ENCODE measurements at regions not wholly inside any gene's neighbourhood (a gene's known extent, or its start where the extent isn't known, plus 50 kb on each side); places are given as distances from the start of the nearest gene placed in this dataset.

GRCh38 chr3:42019953-42020260, 58.0 kb upstream of the ULK4 start:
- DNase-seq (ENCODE audit: low read depth, low spot score): no peak
- peaks cover 4% of the 10 kb centered on the region for H3K36me3 ChIP-seq (ENCODE audit: insufficient read depth, insufficient read length, low read length)
- peaks cover 2% of the 10 kb centered on the region for H3K27me3 ChIP-seq (ENCODE audit: insufficient read depth, insufficient read length)
- TF ChIP-seq YY1 (IDR thresholded peaks at IDR 0.05; ENCODE audit: insufficient read depth, insufficient read length): no peak
- no peak for TF ChIP-seq SUZ12 (IDR thresholded peaks at IDR 0.05; ENCODE audit: extremely low read depth, insufficient read depth, insufficient read length)
- H3K9me3 ChIP-seq (ENCODE audit: insufficient read depth, low read length): no peaks in the 10 kb centered on the region
- H3K4me1 ChIP-seq (ENCODE audit: insufficient read depth, insufficient read length): peaks cover 5% of the 10 kb centered on the region
- H3K4me3 ChIP-seq (ENCODE audit: insufficient read length, low read depth): no peak overlapping the region
- H3K9ac ChIP-seq (ENCODE audit: insufficient read length, low read depth): no peak overlapping the region

GRCh38 chr3:42019144-42019952, 57.4 kb upstream of the ULK4 start:
- H3K36me3 ChIP-seq (ENCODE audit: insufficient read depth, insufficient read length, low read length): peaks cover 4% of the 10 kb centered on the region
- no peak overlapping the region for H3K4me3 ChIP-seq (ENCODE audit: insufficient read length, low read depth)
- H3K27me3 ChIP-seq (ENCODE audit: insufficient read depth, insufficient read length): peaks cover 8% of the 10 kb centered on the region
- DNase-seq (ENCODE audit: low read depth, low spot score): no peak
- no peak overlapping the region for H3K9ac ChIP-seq (ENCODE audit: insufficient read length, low read depth)
- H3K9me3 ChIP-seq (ENCODE audit: insufficient read depth, low read length): no peaks in the 10 kb centered on the region
- peaks cover 6% of the 10 kb centered on the region for H3K4me1 ChIP-seq (ENCODE audit: insufficient read depth, insufficient read length)
- TF ChIP-seq ZNF274 (IDR thresholded peaks at IDR 0.05; ENCODE audit: low read depth, low read length): no peak
- no peak for TF ChIP-seq YY1 (IDR thresholded peaks at IDR 0.05; ENCODE audit: insufficient read depth, insufficient read length)
- TF ChIP-seq SUZ12 (IDR thresholded peaks at IDR 0.05; ENCODE audit: extremely low read depth, insufficient read depth, insufficient read length): no peak

DNA sequence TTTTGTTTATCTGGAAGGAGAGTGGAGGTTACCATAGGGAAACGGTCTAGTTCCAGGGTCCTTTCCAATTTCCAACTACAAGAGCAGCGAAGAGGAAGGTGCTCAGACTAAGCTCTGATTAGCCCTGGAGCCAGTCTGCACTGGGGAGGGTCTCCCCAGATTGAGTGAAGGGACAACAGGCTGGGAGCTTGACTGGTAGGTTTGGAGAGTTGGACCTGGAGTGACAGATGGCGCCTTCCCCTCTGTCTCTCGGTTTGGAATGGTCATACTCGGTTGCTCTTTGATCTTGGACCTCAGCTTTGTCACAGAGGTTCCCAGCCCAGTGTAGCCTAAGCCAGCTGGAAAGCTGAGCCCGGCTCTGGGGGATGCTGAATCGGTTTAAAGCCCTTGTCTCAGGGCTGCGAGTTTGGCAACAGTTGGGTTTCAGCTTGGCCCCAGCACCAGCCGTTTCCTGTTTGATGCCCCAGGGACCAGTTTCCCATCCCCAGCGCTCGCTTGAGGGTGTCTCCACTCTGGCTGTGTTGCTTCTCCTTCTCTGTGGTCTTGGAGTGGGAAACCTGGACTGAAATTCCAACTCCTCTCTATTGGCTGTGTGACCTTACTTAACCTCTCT, 53.1 kb upstream of the ULK4 start:
- H3K9ac ChIP-seq (ENCODE audit: insufficient read length, low read depth): peak overlapping the region; percentile 85
- H3K36me3 ChIP-seq (ENCODE audit: insufficient read depth, insufficient read length, low read length): peaks cover 4% of the 10 kb centered on the region
- H3K4me3 ChIP-seq (ENCODE audit: insufficient read length, low read depth): peak overlapping the region; percentile 88
- H3K9me3 ChIP-seq (ENCODE audit: insufficient read depth, low read length): no peaks in the 10 kb centered on the region
- no peak for DNase-seq (ENCODE audit: low read depth, low spot score)
- H3K27me3 ChIP-seq (ENCODE audit: insufficient read depth, insufficient read length): peaks cover 12% of the 10 kb centered on the region
- peaks cover 6% of the 10 kb centered on the region for H3K4me1 ChIP-seq (ENCODE audit: insufficient read depth, insufficient read length)
- TF ChIP-seq SUZ12 (IDR thresholded peaks at IDR 0.05; ENCODE audit: extremely low read depth, insufficient read depth, insufficient read length): no peak
- TF ChIP-seq YY1 (IDR thresholded peaks at IDR 0.05; ENCODE audit: insufficient read depth, insufficient read length): no peak
- TF ChIP-seq ZNF274 (IDR thresholded peaks at IDR 0.05; ENCODE audit: low read depth, low read length): no peak

GRCh38 chr3:42014458-42014920, 52.6 kb upstream of the ULK4 start:
- Histone ChIP-seq H3K4me3 (ENCODE audit: insufficient read length, low read depth) (peak overlapping the region; percentile 88), H3K4me1 (ENCODE audit: insufficient read depth, insufficient read length) (peaks cover 6% of the 10 kb centered on the region), H3K27me3 (ENCODE audit: insufficient read depth, insufficient read length) (peaks cover 12% of the 10 kb centered on the region), H3K9ac (ENCODE audit: insufficient read length, low read depth) (peak overlapping the region; percentile 85), H3K9me3 (ENCODE audit: insufficient read depth, low read length) (no peaks in the 10 kb centered on the region), H3K36me3 (ENCODE audit: insufficient read depth, insufficient read length, low read length) (peaks cover 4% of the 10 kb centered on the region)
- no peak for TF ChIP-seq YY1 (IDR thresholded peaks at IDR 0.05; ENCODE audit: insufficient read depth, insufficient read length)
- no peak for TF ChIP-seq ZNF274 (IDR thresholded peaks at IDR 0.05; ENCODE audit: low read depth, low read length)
- TF ChIP-seq SUZ12 (IDR thresholded peaks at IDR 0.05; ENCODE audit: extremely low read depth, insufficient read depth, insufficient read length): no peak
- no peak for DNase-seq (ENCODE audit: low read depth, low spot score)

DNA sequence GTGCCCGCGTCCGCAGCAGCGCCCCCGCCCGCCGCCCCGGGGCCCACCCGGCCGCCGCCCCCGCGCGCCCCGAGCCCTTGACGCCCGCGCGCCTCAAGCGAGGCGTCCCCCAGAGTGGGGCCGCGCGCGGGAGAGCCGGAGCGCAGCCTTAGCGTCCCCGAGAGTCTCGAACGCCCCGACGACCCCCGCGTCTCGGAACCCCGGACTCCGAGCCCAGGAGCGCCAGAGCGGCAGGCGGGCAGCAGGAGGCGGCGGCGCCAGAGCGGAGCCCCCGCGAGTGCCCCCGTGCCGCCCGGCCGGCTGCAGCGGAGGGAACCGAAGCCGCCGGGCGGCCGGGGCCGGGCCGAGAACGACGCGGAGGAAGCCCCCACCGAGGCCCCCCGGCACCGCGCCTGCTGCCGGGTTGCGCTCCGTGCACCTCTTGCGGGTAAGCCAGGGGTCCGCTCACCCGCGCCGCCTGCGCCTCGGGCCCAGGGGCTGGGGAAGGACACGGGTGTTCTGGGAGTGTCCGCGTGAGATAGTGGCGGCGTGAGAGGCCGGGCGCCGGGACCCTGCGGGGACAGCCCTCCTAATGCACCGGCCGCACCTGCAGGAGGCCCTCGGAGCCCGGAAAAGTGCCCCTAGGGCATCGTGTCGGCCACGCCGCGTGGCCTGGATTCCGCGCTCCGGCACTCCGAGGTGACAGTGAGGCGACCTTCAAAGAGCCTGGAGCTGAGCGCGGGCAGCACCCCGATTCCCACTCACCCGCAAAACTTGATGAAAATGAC, 52.0 kb upstream of the ULK4 start:
- Histone ChIP-seq H3K4me1 (ENCODE audit: insufficient read depth, insufficient read length) (peaks cover 6% of the 10 kb centered on the region), H3K9me3 (ENCODE audit: insufficient read depth, low read length) (no peaks in the 10 kb centered on the region), H3K36me3 (ENCODE audit: insufficient read depth, insufficient read length, low read length) (peaks cover 4% of the 10 kb centered on the region), H3K9ac (ENCODE audit: insufficient read length, low read depth) (peak overlapping the region; percentile 85), H3K27me3 (ENCODE audit: insufficient read depth, insufficient read length) (peaks cover 12% of the 10 kb centered on the region), H3K4me3 (ENCODE audit: insufficient read length, low read depth) (peak overlapping the region; percentile 88)
- no peak for DNase-seq (ENCODE audit: low read depth, low spot score)
- TF ChIP-seq SUZ12 (IDR thresholded peaks at IDR 0.05; ENCODE audit: extremely low read depth, insufficient read depth, insufficient read length) (no peak), YY1 (IDR thresholded peaks at IDR 0.05; ENCODE audit: insufficient read depth, insufficient read length) (no peak), ZNF274 (IDR thresholded peaks at IDR 0.05; ENCODE audit: low read depth, low read length) (no peak)

DNA sequence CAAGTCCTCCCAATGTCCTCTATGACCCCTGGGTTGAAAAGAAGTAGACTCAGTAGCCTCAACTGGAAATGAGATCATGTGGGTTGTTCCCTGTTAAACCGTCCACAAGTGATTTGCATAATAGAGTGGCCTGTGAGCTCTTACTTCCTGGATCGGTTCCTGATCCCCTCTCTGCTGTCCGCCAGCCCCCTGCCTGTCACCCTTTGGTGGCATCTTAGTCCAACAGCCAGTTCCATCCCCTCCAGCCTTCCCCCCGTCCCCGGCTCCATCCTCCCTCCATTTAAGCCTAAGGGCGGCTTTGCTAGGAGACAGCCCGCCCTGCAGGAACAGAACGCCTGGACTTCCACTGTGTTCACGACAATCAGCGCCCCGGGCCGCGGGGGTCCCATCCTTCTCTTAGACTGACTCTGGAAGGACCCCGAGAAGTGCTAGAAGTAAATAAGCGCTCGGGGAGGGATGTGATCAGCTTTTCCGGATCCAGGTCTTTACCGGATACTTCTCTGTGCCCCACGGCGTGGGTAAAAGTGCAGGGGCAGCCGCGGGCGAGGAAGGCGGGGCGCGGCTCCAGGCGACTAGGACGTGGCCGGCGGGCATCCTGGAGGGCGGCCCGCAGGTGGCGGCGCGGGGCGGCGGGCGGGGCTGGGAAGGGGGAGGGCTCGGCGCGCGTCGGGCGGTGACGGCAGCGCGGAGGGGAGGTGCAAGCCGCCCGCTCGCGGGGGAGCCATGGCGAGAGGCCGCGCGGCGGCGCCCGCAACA, 51.2 kb upstream of the ULK4 start:
- H3K36me3 ChIP-seq (ENCODE audit: insufficient read depth, insufficient read length, low read length): peaks cover 4% of the 10 kb centered on the region
- peak overlapping the region; percentile 53 for H3K9ac ChIP-seq (ENCODE audit: insufficient read length, low read depth)
- peaks cover 12% of the 10 kb centered on the region for H3K27me3 ChIP-seq (ENCODE audit: insufficient read depth, insufficient read length)
- no peaks in the 10 kb centered on the region for H3K9me3 ChIP-seq (ENCODE audit: insufficient read depth, low read length)
- no peak for DNase-seq (ENCODE audit: low read depth, low spot score)
- TF ChIP-seq ZNF274 (IDR thresholded peaks at IDR 0.05; ENCODE audit: low read depth, low read length) (no peak), YY1 (IDR thresholded peaks at IDR 0.05; ENCODE audit: insufficient read depth, insufficient read length) (no peak), SUZ12 (IDR thresholded peaks at IDR 0.05; ENCODE audit: extremely low read depth, insufficient read depth, insufficient read length) (no peak)
- H3K4me3 ChIP-seq (ENCODE audit: insufficient read length, low read depth): peak overlapping the region; percentile 68
- peaks cover 6% of the 10 kb centered on the region for H3K4me1 ChIP-seq (ENCODE audit: insufficient read depth, insufficient read length)
